Prostate gland (tissue), 2 donors: ENCODE measurements at regions not wholly inside any gene's neighbourhood (a gene's known extent, or its start where the extent isn't known, plus 50 kb on each side); places are given as distances from the start of the nearest gene placed in this dataset.

Source experiments
- CTCF ChIP-seq, 4 experiments: fragments of 200-600 bp in 2 of 4; fragments of 450-650 bp in 2 of 4; sonication (generic) in 2 of 4; IDR thresholded peaks; 1 replicate in 3 of 4; 2 replicates in 1 of 4; pipeline ENCODE4 v1.5.1; 2016 to 2019; ENCODE audit warnings: antibody characterized with exemption in 4 of 4, mild to moderate bottlenecking in 2 of 4, moderate library complexity in 2 of 4
- POLR2A ChIP-seq: fragments of 450-650 bp; IDR thresholded peaks from one replicate; pipeline ENCODE4 v1.6.1; 2016; ENCODE audit warnings: antibody characterized with exemption, mild to moderate bottlenecking

DNA sequence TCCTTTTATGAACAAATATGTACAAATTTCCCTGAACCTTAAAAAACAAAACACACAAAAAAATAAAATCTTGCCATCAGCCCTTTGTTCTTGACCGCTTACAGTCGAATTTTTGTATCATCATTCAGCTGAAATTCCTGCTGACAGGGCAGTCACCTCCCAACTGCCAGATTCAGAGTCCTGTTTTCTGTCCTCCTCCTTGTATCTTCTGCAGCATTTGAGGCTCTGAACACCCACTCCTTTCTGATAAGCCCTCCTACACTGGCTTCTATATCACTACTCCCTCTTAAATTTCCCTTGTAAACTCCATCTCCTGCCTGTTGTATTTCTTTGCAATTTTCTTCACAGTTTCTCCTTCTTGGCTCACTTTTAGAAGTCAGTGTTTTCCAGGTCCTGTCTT lies 77.8 kb upstream of the CCN6 start:
- TF ChIP-seq CTCF (IDR thresholded peaks at IDR 0.05) (no peak), POLR2A (no peak)
